ENCODE measurements at regions not wholly inside any gene's neighbourhood (a gene's known extent, or its start where the extent isn't known, plus 50 kb on each side); places are given as distances from the start of the nearest gene placed in this dataset.

DNA sequence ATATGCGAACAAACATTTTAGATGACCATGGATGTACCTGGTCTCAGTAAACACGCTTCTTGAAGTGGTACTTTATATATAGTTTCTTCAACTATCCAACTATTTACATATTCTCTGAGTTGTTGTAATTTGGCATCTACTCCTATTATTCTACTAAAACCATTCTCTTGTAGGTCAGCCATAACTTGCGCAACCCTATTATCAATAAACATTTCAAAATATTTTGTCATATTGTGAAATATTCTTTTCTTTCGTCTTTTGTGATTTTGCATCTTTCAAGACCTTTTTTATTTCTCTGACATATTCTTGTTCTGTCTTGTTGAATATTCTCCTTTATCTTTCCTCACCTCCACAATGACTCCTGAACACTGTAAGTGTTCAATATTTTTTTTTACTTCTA is 753.3 kb downstream of the NXPH1 start:
- no peak for DNase-seq (ENCODE audit: low read depth in 4 of 4, low spot score in 3 of 4)

GRCh38 chr7:9189703-9190102 is 756.3 kb downstream of the NXPH1 start:
- no peak for DNase-seq (ENCODE audit: low read depth in 4 of 4, low spot score in 3 of 4)

DNA sequence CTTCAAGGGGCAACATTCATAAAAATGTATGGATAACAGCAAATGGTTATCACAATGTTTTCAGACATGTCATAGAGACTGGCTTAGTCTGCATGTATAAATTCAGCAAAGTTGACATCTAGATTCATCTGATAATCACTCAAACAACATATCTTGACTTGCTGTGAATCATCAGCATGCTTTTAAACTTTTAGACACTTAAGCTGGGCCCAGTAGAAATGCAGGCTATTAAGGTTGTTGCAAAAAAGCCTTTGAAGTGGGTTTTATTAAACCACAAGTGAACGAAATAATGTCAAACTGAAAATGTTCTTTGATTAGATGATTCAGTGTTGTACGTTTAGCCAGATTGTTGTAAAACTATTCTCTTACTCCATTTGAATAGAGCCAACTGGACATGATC is 759.6 kb downstream of the NXPH1 start:
- DNase-seq (ENCODE audit: low read depth in 4 of 4, low spot score in 3 of 4), result no peak

- DNase-seq (ENCODE audit: low read depth in 4 of 4, low spot score in 3 of 4), result no peak
These were observed 767.2 kb downstream of the NXPH1 start for GRCh38 chr7:9200626-9201025.

DNA sequence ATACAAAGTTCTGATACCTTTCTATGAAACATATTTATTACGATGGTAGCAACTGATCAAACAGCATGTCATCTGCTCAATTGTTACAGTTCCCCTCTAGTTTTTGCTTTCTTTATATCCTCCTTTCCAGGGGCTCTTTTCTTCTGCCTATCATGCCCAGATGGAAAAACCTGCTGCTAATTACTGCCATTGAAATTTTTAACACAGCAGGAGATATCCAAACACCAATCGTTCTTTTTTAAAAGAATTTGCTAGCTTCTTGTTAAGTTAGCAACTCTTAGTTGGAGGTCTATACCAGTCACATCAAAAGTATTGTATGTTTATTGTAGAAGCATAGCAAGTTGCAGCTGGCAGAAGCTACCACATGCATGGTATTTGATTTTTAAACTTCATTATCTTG is 768.5 kb downstream of the NXPH1 start:
- DNase-seq (ENCODE audit: low read depth in 4 of 4, low spot score in 3 of 4), result no peak

- DNase-seq (ENCODE audit: low read depth in 4 of 4, low spot score in 3 of 4), result no peak
These were observed 771.2 kb downstream of the NXPH1 start for GRCh38 chr7:9204571-9204970.

DNA sequence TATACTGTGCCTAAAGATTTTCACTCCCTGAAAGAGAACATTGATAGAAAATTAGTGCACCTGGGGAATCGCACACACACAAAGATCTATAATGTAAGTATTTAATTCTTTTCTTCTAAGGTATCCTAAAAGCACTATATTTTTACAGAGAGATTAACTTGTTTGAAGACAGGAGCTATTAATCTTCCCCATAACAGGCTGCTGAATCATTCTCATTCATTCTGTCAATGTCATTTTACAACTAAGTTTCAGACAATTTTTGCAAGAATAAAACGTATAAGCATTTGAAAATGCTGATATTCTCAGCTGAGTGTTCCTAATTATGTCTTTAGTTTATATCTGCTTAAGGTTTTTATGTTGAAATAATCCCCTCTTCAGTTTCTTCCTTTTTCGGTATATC is 776.7 kb downstream of the NXPH1 start:
- no peak for DNase-seq (ENCODE audit: low read depth in 4 of 4, low spot score in 3 of 4)

- no peak for DNase-seq (ENCODE audit: low read depth in 4 of 4, low spot score in 3 of 4)
These were observed 783.8 kb downstream of the NXPH1 start for GRCh38 chr7:9217204-9217603.

DNA sequence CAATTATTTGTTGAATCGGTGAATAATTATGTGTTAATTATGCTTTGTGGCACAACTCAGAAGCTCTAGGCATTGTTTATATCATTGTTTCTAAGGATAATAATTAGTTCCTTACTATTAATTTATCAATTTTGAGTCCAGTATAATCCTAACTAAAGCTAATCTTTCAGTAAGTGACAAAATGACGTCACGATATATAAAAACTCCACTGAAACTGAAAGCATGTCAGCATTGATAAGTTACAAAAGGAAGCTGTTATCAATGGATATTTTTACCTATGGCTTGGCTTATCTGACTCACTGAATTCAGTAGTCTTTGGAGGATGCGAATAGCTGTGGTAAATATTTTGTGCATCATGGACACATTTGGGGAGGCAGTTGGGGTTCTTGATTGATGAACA is 793.1 kb downstream of the NXPH1 start:
- DNase-seq (ENCODE audit: low read depth in 4 of 4, low spot score in 3 of 4), result no peak

DNA sequence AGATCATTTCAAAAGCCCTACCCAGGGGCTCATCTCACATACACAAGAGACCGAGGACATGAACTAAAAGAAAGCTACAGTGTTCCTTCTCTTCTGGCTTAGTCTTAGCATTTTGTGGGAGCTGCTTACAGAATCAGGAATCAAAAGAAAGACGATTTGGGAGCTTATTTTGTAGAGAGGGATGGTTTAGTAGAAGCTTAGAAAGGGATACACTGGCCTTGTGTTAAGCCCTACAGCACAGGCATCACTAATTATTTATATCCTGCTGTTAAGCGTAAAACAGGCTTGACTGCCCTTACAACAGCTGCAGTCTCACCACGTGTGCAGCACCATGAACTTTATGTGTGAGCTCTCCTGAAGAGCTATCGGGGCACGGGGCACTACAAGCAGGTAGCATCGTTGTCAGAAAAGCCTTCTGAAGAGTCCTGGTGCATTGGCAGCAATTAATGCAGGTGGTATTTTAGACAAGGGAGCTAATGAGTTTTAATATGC is 798.3 kb downstream of the NXPH1 start:
- peak in 3 of 4 donors; percentile 5 to 18 (median 10) for DNase-seq (ENCODE audit: low read depth in 4 of 4, low spot score in 3 of 4)

DNA sequence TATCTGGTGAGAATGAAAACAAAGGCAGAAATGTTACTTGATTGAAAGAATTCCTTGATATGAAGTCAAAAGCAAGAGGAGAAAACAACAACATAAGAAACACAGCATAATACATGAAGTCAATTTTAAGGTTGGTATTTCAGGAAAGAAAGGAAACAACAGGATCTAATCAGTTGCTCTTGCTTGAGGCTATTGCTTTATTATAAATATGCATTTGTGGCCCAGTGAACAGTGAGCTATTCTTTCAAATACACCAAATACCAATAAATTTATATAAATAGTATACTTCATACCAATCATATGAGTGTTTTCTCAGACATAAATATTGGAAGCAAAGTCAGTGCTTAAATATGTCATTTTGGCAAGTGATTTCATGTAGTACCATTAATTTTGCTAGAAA is 806.6 kb downstream of the NXPH1 start:
- no peak for DNase-seq (ENCODE audit: low read depth in 4 of 4, low spot score in 3 of 4)

DNA sequence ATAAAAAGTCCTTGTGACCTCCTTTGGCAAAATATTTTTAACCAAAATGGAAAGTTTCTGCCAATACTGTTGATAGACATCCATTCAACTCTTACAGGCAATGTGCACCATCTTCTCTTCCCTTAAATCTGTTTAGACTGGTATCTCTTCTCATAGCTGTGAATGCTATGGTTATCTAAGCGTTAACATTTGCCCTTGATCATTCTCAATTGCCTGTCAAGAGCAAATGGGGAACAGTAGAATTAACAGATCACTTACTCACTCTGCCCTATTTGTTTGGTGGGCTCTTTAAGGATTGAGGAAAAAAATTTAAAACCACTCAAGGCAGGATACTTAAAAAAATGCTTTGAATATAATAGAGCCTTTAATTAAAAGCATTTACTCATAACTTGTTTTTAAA is 808.4 kb downstream of the NXPH1 start:
- DNase-seq (ENCODE audit: low read depth in 4 of 4, low spot score in 3 of 4), result no peak

DNA sequence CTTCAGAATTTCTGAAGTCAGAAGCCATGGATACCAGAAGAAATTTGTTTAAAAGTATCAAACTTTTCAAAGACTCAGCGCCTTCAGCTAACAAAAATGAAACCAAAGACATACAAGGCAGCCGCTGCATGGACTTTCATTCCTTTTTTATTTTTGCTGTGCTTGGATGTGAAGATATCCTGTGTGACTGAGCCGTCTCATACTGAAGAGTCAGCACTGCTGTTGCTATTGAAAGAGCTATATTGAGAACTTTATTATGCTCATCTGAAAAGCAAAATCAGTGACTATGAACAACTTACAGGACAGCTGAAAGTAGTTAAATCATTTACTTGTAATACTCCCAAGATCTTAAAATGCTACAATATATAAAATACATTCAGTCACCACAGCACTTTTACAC is 809.2 kb downstream of the NXPH1 start:
- no peak for DNase-seq (ENCODE audit: low read depth in 4 of 4, low spot score in 3 of 4)

- no peak for DNase-seq (ENCODE audit: low read depth in 4 of 4, low spot score in 3 of 4)
These were observed 817.5 kb downstream of the NXPH1 start for GRCh38 chr7:9250876-9251275.

DNA sequence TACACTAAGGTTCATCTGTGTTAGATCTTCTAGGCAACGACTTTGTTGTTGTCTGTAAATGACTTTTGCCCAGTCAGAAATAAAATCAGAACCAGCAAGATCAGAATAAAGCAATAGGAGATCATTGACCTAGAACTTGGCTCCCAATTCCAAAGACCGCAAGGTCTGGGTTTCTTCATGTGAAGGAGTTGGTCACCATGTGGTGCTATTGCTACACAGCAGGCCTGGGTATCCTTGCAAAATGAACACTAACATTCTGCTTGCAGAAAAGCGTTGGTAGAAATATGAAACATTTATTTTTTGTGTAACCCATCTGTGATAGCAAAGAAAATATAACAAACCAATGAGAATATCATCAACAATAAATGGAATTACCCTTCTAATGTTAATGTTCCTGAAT is 831.0 kb downstream of the NXPH1 start:
- DNase-seq (ENCODE audit: low read depth in 4 of 4, low spot score in 3 of 4), result no peak

DNA sequence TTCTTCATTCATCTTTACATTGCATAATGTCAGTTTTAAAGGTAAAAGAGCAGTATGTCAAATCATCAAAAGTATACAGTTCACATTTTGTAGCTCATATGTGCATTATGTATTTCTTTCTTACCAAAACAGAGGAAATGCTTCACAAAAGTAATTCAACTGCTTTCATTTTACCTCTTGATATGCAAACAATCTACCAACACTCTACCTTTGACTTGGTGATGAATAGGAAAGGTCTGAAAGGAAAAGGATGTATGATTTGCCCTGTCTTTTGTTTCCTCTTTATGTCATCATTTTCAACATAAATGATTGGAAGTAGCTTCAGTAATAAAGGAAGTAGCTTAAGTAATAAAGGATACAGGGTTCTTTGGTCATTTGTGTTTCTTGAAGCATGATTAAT is 846.7 kb downstream of the NXPH1 start:
- DNase-seq (ENCODE audit: low read depth in 4 of 4, low spot score in 3 of 4), result no peak

GRCh38 chr7:9283246-9283645 is 849.8 kb downstream of the NXPH1 start:
- DNase-seq (ENCODE audit: low read depth in 4 of 4, low spot score in 3 of 4), result no peak

DNA sequence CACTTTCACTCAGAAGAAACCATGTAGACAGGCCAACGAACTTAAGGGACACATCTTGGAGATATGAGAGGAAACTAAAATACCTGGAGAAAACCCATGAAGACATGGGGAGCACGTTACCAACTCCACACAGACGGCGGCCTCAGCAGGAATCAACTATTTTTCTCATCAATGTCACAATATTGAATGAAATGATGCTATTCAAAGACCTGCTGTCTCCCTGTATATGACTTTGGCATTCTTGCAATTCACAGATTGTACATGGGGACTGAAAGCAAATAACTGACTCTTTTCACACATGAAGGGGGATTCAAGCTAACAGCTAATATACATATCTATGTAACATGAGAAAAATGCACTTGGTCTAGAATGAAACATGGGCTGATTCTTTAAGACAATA is 869.0 kb downstream of the NXPH1 start:
- DNase-seq (ENCODE audit: low read depth in 4 of 4, low spot score in 3 of 4), result no peak

DNA sequence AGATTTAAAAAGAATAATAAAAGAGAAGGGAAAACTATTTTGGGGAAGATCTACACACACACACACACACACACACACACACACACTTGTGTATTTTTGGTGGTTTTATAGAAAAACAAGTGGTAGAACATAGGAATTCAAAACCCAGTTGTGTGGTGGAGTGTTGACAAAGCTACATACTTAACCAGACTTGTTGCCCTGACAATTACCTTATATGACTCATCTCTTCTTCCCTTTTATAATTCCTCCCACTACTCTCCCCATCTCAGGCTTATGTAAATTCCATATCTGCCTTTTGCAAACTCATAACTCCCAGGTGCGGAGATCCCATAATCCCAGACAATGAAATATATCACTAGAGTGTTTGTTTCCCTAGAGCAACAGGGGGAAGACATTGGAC is 873.7 kb downstream of the NXPH1 start:
- no peak for DNase-seq (ENCODE audit: low read depth in 4 of 4, low spot score in 3 of 4)

DNA sequence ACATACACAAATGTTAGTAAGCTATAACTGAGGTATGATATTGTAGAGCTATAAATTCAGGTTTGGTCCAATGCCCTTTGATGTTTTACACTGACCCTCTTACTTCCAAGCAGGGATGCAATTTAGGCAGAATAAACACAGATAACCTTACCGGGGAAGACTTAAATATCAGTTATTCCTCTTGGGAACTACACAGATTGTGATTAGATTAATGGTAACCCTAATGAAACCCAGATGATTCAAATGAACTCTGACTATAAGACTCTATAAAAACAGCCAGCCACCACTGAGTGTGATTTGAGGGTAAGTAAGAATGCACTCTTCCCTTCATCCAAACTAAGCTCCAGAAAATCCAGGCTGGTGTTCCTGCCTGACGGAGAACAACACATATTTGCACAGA is 891.1 kb downstream of the NXPH1 start:
- no peak for DNase-seq (ENCODE audit: low read depth in 4 of 4, low spot score in 3 of 4)

- DNase-seq (ENCODE audit: low read depth in 4 of 4, low spot score in 3 of 4), result no peak
These were observed 894.9 kb downstream of the NXPH1 start for GRCh38 chr7:9328296-9328695.

GRCh38 chr7:9349625-9350024 is 916.2 kb downstream of the NXPH1 start:
- no peak for DNase-seq (ENCODE audit: low read depth in 4 of 4, low spot score in 3 of 4)

- DNase-seq (ENCODE audit: low read depth in 4 of 4, low spot score in 3 of 4), result no peak
These were observed 957.8 kb downstream of the NXPH1 start for GRCh38 chr7:9391221-9391620.

GRCh38 chr7:9391984-9392383 is 958.6 kb downstream of the NXPH1 start:
- DNase-seq (ENCODE audit: low read depth in 4 of 4, low spot score in 3 of 4), result no peak

Measured in right renal pelvis (tissue), 4 donors.